Esophagus squamous epithelium (tissue), 4 donors: ENCODE measurements at regions not wholly inside any gene's neighbourhood (a gene's known extent, or its start where the extent isn't known, plus 50 kb on each side); places are given as distances from the start of the nearest gene placed in this dataset.

Experiments
- POLR2A ChIP-seq, 4 donors: fragments of 450-650 bp; IDR thresholded peaks; one replicate each; pipeline ENCODE4 v1.6.1; 2017; ENCODE audit warnings: antibody characterized with exemption in 4 of 4, mild to moderate bottlenecking in 4 of 4, moderate library complexity in 3 of 4
- TF ChIP-seq, protein P1 (sequence below), 6 experiments: fragments of 450-650 bp in 4 of 6; fragments of 200-600 bp in 2 of 6; sonication (generic) in 2 of 6; IDR thresholded peaks; one replicate each; pipeline ENCODE4 v1.5.1; 2016 to 2019; ENCODE audit warnings: antibody characterized with exemption in 6 of 6, mild to moderate bottlenecking in 4 of 6, moderate library complexity in 4 of 6

DNA sequence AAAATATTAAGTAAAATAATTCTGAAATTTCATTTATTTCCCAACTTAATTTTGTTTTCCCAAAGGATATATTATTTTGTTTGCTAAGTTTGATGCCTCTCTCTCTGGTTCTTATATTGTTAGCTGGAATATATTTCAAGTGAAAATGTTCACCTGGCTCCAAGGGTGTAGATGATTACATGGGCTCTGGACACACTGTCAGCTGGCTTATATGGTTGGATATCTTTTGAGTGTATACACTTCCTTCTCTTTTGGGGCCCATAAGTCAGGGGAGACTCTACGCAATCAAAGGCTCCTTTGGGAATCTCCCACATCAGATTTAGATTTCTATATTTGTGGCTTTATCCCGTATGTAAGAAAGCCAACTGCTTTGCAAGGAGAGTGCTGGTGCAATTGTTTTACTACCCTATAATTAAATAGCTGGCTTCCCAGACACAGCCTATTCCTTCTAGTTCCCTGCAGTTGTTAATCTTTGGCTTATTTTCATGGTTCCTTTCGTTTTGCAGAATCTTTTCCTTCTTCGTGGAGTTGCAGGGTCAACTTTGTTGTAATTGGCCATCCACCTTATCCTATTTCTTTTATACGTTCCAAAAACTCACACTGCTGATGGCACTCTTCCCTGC, 225.7 kb downstream of the DPH6 start:
- TF ChIP-seq, protein P1, sequence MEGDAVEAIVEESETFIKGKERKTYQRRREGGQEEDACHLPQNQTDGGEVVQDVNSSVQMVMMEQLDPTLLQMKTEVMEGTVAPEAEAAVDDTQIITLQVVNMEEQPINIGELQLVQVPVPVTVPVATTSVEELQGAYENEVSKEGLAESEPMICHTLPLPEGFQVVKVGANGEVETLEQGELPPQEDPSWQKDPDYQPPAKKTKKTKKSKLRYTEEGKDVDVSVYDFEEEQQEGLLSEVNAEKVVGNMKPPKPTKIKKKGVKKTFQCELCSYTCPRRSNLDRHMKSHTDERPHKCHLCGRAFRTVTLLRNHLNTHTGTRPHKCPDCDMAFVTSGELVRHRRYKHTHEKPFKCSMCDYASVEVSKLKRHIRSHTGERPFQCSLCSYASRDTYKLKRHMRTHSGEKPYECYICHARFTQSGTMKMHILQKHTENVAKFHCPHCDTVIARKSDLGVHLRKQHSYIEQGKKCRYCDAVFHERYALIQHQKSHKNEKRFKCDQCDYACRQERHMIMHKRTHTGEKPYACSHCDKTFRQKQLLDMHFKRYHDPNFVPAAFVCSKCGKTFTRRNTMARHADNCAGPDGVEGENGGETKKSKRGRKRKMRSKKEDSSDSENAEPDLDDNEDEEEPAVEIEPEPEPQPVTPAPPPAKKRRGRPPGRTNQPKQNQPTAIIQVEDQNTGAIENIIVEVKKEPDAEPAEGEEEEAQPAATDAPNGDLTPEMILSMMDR (IDR thresholded peaks at IDR 0.05), result no peak
- TF ChIP-seq POLR2A (IDR thresholded peaks at IDR 0.05), result no peak
